HG03457 (cell line): ENCODE measurements at regions not wholly inside any gene's neighbourhood (a gene's known extent, or its start where the extent isn't known, plus 50 kb on each side); places are given as distances from the start of the nearest gene placed in this dataset.

ENCODE experiments used
- ATAC-seq: cut with Tn5 transposase; IDR thresholded peaks from one replicate; pipeline ENCODE4 v1.9.1; 2021; ENCODE audit warnings: moderate number of reproducible peaks; ENCODE audit not compliant: unreplicated experiment

GRCh38 chr2:152883951-152884487 lies 165.6 kb downstream of the ARL6IP6 start:
- no peak for ATAC-seq

- no peak for ATAC-seq
Observed at GRCh38 chr2:152881527-152881926, 163.1 kb downstream of the ARL6IP6 start.

DNA sequence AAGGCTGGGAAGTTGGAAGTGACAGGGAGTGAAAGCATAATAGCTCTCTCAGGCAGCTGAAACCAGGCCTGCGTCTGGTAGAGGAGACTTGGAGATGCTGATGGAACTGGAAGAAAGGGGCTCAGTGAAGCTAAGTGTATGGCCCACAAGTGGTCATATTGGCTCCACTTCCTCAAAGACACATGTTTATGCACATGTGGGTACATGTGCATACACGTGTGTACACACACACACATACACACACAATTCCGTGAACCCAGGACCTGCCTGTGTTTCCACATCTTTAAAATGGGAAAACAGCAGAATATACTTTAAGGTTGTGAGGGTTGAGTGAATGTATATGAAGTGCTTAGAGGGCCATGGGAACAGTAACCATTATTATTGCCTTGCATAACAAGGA lies 160.9 kb downstream of the ARL6IP6 start:
- ATAC-seq: no peak

GRCh38 chr2:152875701-152876695 lies 157.6 kb downstream of the ARL6IP6 start:
- ATAC-seq: no peak

GRCh38 chr2:152874955-152875354 lies 156.5 kb downstream of the ARL6IP6 start:
- no peak for ATAC-seq

- no peak for ATAC-seq
Observed at GRCh38 chr2:152870239-152870638, 151.8 kb downstream of the ARL6IP6 start.

DNA sequence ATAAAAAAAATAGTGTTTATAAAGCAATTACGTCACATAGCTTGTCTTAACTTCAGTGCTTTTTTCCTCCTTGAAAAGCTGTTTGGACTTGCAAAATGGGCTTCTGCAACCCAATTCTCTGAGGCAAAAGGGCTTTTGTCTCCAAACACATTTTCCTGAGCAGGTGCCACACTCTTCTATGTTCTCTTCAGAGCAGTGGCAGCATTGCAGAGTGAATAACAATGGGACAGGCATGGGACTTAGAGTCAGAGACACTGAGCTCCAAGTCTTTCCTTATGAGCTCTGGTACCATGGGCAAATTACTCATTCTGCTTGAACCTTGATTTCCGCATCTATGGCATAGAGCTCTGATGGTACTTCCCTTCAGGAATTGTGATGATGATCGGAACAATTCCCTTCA lies 149.0 kb downstream of the ARL6IP6 start:
- no peak for ATAC-seq

DNA sequence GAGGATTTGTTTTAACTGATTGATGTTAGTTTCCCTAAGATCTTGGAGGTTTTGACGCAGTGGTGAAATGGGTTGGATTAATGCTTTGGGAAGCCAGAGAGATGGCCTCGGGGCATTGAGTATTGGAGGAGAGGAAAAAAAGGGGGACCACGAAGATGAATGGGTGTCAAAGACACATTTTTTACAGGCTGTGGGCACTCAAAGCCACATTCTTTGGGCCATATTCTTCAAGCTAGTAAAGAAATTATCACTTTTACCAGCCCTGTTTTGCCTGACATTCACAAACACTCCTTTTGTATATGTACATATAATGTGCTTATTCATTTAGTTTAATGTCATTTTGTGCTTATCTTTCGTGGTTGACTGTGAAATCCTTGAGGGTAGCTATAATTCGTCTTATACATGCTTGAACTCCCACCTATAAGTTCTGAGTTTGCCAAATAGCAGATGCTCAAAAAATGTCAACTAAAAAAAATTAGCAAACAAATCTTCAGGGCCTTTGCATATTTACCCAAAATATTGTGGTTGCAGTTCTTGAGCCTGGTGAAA lies 146.3 kb downstream of the ARL6IP6 start:
- ATAC-seq: no peak

GRCh38 chr2:152863826-152864225 lies 145.4 kb downstream of the ARL6IP6 start:
- no peak for ATAC-seq

DNA sequence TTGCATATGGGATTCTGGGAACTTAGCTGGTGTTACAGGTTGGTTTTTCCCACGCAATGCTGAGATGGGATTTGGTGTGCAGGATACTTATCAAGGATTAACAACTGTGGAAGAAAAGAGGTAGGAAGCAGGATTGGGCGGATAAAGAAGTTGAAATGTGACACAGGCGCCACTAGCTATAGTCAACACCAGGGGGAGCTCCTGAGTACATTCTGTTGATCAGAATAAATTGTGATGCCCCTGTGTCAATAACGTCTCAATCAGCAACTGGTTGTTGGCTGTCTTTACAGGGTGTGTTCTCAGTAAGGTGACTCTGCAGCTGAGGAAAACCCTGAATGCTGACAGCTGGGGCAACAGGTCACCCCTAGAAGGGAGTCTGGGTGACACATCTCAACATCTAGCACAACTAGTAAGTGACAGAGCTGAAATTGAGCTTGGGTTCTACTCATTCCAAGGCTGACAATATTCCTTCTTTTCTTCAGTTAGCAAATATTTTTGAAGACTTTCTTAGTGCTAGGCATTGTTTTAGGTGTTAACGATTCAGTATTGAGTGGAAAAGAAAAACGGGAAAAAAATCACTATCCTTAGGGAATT lies 143.0 kb downstream of the ARL6IP6 start:
- ATAC-seq: no peak

DNA sequence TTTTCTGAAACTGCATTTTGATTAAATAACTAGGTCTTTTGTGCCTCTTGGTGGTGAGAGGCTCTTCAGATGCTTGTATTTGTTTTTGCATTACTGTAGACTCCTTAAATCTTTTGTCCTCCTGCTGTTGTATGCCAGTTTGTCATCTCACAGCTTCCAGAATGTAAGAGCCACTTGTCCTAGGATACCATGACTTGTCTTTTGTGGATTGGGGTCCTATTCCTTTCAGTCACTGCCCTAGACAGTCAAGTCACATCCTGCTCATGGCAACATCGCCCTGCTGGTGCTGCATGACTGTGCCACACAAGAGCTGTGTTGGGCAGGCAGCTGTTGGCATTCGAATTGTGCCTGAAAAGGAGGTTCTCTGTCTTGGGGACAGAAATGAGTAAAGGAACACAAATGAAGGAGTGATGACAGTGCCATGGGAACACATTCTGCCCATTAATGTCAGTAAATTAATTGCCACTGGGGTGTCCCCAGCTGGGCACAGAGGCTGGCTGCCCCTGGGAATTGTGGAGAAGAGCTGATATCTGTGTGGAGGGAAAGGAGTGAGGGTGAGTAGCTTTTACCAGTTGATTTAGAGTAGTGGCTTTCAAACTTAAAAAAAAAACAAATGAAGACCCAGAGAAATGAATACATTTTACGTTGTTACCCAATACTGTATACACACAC lies 140.3 kb downstream of the ARL6IP6 start:
- ATAC-seq: no peak

GRCh38 chr2:152846697-152847470 lies 128.5 kb downstream of the ARL6IP6 start:
- no peak for ATAC-seq

DNA sequence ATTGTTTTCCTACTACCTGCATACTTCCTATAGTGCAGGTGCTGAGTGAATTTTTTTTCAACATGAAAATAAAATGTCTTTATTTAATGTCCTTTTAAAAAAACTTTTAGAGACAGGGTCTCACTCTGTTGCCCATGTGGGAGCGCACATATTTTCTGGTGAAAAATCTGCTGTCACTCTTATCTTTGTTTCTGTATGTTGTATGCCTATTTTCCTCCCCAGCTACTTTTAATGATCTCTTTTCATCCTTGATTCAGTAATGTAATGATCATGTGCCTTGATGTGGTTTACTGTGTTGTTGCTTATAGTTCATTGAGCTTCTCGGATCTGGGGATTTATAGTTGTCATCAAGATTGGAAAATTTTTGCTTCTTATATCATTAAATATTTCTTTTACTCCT lies 117.3 kb downstream of the ARL6IP6 start:
- no peak for ATAC-seq

- no peak for ATAC-seq
Observed at GRCh38 chr2:152827944-152828343, 109.5 kb downstream of the ARL6IP6 start.

- ATAC-seq: no peak
Observed at GRCh38 chr2:152826581-152827279, 108.3 kb downstream of the ARL6IP6 start.

DNA sequence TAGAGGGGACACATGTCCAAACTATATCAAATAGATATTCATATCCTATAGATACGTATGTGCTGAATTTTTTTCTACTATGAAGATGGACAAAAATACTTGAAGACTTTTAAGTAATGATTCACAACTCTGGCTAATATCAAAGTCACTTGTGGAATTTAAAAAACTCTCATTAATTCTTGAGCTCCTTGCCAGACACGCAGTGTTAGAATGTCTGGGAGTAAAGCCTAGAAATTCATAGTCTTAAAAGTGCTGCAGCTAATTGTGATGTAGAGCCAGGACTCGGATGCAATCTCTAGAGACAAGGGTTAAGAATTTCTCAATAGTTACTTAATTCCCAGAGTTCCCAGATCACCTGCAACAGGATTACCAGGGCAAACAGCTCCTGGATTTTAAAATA lies 107.4 kb downstream of the ARL6IP6 start:
- ATAC-seq: no peak

GRCh38 chr2:152823905-152824304 lies 105.5 kb downstream of the ARL6IP6 start:
- no peak for ATAC-seq

- ATAC-seq: no peak
Observed at GRCh38 chr2:152822676-152823075, 104.3 kb downstream of the ARL6IP6 start.

GRCh38 chr2:152820048-152820447 lies 101.6 kb downstream of the ARL6IP6 start:
- no peak for ATAC-seq
